HG03103 (cell line): ENCODE measurements at regions not wholly inside any gene's neighbourhood (a gene's known extent, or its start where the extent isn't known, plus 50 kb on each side); places are given as distances from the start of the nearest gene placed in this dataset.

Experiments
- ATAC-seq: cut with Tn5 transposase; IDR thresholded peaks from one replicate; pipeline ENCODE4 v1.9.1; 2021; ENCODE audit warnings: low read depth; ENCODE audit not compliant: unreplicated experiment

DNA sequence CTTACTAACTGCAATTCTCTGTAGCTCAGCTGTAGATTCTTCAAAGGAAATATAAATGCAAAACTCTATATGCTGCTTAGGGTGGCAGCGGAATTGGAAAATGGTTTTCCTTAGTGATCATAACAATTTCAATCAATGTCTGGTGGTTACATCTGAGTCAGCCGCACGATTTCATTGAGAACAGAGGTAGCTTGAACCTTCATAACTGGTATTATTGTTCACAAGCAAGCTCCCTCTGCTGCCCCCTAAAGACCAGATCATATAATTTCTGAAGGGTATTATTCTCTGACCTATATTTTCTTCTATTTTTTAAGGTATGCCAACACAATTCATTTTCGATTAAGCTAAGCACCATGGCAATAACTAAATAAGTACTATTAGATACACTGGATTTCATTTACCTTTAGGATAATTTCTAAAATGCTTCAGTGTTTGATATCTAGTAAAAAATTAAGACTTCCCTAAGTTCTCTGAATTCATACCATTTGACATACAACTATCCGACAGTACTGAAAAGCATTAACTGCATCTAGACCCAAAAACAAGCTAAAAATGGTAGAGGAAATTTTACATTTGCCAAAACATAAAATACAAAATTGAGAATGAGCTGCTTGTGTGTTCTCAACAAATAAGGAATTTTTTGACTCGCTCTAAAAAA is 181.1 kb upstream of the SPEF2 start:
- ATAC-seq: no peak

DNA sequence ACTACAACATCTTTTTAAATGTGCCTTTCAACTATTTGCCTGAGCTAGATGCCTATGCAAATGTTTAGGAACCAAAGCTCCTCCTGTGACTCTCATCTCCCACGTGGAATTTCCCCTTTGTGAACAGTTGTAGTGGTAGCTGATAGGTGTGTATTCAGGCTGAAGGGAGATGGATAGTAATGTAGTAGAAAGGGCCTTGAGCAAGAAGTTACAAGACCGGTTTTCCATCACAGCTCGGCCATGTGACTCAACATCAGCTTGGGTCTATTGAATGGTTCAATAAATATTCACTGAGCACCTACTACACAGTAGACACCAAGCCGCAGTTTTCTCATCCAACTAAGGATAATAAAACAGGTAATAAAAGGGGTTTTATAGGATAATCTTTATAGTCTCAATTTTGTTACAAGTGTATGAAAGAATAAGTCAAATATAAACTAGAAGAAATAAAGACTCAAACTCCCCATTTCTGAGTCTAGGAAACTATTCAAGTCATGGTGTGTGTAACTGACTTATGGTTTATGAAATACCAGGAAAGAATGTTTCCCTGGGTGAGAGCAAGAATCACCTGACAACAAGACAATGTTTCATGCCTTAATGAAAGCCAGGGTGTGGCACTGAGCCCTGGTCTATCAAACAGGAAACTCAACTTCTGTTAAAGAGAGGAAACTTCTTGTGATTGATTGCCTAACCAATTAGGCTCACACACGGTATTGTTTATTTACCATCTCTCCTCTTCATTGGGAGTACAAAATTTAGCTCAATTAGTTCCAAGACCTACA is 187.1 kb upstream of the SPEF2 start:
- no peak for ATAC-seq

DNA sequence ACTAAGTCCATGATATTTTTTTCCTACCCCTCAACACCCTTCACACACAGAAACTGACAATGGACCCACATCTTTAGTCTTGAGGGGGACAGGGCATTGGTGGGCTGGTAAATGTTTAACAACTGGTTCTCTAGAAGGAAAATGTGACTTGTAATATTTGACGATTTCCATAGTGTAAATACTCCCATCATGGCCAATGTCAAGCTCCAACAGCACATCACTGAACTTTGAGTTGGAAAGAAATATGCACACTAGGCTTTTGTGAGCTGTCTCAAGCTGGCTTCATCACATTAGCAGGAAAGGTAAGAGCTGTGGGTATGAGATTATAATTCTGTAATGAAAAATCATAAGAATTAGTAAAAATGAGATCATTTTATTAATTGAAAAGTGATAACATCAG is 189.9 kb upstream of the PRLR start:
- no peak for ATAC-seq

DNA sequence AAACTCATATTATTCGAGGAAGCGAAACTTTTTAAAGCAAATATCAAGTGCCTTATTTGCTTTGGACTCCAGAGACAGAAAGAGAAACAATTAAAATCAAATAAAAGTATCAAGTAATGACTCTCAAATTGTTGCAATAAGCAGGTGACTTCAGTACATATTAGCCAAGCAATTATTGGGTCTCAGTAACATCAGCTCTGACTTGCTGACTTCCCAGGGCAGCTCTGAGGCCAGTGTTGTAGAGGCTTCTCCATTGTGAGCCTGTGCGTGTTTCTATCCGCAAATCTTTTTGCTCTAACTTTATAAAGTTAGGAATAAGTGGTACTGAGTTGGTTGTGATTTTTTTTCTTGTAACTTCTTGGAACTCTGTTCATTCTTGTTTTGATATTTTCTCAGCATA is 186.8 kb upstream of the PRLR start:
- no peak for ATAC-seq

DNA sequence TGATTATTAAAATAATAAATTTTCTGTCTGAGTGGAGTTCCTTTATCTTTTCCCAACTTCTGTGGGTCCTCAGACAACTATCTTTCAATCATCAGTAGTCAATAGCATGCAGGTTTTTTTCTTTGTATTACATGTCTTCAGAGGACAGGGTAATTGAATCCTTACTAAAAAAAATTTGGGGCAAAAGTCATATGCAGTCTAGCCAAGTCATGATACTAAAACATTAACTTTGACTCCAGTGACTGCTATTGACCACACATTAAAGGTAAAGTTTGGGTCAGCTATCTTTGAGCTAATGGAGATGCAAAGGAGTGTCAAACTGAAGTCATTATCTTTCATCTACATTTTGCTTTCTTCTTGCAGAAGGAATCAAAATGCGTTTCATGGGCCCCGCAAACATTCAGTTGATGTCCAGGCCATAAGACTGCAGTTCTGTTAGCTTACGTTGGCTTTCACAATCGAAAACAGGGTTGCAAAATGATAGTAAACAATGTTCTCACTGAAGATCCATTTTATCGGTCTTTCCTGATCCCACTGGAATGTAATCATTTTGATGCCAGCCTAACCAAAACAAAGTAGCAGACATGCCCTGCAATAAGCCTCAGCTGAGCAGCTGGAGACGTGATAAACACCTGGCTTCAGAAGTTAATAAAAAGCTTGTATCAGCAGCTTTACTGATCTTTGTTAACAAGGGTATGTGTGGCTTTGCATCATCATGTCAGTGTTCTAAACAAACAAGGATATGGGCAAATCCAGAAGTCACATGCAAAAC is 186.1 kb upstream of the PRLR start:
- ATAC-seq: no peak

DNA sequence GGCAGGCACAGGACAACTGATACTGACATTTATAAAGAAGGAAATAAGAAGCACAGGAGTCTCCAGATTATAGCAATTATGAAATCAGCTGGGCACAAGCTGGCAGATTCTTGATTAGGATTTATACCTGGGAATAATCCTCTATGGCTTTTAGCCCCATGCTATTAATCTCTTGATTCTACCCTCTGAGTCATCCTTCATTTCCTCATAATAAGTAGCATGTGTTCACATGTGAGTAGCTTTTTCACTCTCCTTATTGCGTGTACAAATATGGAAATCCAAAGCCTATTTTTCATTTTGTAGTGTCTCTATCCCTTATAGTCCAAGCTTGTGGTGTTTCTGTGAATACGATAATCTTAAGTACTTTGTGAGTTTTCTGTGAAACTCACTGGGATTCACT is 185.0 kb upstream of the PRLR start:
- ATAC-seq: no peak

DNA sequence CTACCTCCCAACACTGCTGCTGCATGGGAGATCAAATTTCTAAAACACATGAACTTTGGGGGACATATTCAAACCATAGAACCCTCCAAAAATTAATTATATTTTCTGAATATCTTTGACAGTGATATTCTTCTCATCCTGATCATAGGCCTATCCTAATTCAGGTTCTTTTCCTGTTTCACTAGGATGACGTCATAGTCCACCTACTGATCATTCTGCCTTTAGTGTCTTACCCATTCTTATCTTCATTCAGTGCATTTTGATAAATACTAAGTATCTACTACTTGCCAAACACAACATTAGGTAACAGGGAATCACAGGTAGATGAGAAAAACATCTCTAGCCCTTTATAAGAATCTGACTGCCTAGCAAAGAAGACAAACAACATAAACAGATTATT is 179.1 kb upstream of the PRLR start:
- ATAC-seq: no peak

DNA sequence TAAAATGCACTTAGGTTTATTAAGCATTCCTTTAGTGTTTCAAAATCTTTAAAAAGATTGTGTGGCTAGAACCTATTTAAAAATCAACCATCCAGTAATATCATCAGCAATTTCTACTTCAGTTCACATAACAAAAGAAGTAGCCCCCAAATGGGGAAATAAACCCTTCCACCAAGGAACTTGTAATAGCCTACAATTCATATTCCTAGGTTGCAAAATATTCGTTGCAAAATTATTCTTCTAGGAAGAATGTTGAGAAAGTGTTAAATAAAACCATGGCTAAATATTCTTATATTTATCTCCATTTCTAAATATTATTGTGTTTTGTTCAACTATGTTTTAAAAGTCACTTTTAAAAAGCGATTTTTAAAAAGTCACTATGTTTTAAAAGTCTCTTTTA is 177.9 kb upstream of the PRLR start:
- no peak for ATAC-seq

DNA sequence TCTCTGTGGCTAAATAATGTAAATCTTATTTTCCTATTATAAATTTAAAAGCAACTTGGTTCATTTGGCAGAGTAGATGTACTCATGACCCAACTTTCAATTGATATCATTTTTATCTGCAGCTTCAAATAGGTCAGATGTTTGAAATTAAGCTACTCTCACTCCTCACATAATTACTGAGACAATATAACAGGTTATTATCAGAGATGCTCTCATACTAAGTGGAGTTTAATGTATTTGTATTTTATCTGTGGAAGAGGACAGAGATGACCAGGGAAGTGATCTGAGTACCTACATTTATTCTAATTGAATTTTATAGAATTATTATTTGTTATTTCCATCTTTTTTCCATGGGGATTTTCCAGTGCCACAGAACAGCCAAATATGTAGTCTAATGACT is 177.4 kb upstream of the PRLR start:
- no peak for ATAC-seq

DNA sequence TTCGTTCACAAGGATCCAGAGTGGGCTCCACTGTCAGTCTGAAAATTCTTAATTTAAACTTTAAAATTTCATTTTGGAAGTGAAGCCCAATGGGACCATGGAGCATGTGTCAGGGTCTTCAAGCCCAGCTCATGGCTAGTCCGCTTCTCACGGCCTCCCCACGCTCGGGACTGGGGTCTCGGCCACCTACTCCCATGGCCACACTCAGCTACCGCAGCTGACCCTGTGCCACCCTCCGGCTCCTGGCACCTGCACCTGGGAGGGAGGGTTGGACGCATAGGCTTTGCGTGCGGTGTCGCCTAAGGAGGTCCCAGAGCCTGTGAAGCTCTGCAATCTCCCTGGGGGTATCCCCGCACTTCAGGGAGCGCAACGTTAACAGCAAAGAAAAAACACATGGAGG is 175.7 kb upstream of the PRLR start:
- no peak for ATAC-seq

DNA sequence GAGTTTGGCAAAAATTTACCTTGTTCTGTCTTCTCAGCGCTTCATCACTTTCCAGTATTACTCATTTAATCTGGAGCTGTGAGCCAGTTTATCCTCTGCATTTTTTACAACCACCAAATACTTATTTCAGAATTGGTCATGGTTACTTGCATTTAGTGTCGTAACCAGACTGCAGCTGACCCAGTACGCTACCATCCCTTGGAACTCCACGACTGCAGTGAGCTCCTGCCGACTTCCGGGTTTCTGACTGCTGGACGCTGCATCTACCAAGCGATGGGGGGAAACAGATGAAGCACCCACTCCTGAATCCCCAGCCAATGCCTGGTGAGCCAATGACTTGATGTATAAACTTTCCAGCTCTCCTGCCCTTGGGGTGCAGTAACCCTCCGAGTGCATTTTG is 174.4 kb upstream of the PRLR start:
- no peak for ATAC-seq

DNA sequence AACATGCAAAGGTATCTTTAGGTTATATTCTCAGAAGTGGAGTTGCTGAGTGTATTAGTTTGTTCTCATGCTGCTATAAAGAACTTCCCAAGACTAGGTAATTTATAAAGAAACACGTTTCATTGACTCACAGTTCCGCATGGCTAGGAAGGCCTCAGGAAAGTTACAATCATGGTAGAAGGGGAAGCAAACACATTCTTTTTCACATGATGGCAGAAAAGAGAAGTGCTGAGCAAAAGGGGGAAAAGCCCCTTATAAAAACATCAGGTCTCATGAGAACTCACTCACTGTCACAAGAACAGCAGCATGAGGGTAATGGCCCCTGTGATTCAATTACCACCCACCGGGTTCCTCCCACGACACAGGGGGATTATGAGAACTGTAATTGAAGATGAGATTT is 163.6 kb upstream of the PRLR start:
- ATAC-seq: no peak

DNA sequence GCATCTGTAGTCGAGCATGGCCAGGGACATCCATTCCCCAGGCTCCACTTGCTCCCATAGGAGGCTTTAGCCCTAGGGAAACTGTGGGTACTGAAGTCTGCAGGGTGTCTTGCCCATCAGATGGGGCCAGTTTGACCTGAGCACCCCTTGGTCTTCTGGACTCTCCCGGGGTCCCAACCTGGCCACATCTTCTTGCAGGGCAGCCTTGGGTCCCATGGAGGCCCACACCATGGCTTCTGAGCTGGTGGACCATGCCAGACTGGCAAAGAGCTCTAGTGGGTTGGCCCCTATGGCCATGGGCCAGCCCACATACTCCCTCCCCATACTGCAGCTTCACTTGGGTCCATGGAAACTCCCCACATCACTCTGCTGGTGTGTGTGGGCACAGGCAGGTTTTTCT is 154.4 kb upstream of the PRLR start:
- ATAC-seq: no peak

DNA sequence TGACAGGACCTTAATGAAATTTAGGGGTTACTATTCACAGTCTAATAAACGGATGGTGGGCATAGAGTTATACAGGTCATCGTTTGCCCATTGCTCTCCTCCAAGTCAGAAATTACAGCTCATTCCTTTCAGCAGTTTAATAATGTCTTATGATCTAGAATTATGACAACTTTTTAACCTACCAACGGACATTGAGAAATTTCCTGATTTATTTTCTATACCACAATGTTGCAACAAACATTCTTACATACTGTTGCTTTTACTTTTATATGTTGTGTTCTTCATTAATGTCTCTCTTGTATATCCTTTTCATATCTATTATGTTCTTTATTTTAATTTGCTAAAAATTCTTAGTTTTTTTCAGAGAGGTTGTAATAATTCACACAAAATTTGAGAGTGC is 152.8 kb upstream of the PRLR start:
- no peak for ATAC-seq

DNA sequence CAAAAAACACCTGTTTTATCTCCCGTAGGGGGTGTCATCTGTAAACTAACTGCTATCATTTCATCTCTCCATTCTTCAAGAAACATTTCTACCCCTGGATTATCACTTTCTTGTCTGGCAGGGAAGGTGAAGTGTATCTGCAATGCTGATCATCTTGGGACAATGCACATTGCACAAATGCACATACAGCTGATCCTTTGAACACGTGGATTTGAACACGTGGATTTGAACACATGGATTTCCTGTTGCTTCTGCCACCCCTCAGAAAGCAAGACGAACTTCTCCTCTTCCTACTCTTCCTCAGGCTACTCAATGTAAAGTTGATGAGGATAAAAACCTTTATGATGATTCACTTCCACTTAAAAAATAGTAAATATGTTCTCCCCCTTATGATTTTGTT is 147.4 kb upstream of the PRLR start:
- no peak for ATAC-seq

DNA sequence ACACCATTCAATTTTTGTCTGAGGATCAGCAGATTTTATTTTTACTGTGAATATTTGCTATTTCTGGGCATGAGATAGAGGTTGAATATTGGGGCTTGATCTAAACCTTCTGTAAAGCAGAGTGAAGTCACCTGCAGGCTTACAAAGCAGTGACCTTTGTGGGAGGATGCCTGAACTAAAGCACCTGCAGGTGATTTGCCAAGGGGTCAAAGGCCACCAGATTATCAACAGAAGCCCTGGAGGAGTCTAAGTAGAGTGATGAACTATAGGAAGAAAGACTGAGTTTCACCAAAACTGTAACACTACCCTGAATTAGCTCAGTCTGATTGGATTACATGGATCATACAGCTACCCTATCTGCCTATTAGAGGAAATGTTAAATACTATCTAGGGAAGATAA is 144.3 kb upstream of the PRLR start:
- no peak for ATAC-seq

DNA sequence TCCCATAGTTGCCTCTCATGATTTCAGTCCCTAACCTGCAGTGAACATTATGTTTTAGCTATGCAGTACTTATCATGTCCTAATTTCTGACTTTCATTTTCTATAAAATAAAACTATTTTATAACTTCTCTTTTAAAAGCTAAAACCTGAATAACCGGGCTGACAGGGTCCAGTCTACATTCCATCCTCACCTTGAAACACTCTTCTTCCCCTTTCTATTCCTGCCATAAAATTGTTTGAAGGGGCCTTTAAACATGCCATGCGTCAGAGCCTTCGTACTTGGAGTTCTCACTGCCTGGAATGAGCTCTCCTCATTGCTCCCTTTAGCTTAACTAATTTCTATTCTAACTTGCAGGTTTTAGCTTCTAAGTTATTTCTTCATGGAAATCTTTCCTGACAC is 143.0 kb upstream of the PRLR start:
- no peak for ATAC-seq

DNA sequence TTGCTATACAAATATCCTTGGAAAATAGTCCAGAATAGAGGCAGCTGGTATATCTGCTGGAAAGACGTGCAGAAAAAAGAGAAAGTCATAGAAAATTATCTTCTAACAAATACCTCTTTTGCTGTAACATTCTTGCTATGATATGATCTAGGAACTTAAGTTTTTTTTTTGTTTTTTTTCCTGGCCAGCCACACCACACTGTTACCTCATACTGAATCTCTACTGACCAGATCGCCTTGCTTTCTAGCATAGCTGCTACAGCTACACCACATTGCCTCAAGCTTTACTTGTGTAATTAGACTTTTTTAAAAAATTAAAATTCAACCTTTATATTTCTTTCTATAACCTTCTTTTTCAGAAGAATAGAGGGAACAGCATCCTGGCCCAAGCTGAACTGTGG is 142.2 kb upstream of the PRLR start:
- ATAC-seq: no peak

DNA sequence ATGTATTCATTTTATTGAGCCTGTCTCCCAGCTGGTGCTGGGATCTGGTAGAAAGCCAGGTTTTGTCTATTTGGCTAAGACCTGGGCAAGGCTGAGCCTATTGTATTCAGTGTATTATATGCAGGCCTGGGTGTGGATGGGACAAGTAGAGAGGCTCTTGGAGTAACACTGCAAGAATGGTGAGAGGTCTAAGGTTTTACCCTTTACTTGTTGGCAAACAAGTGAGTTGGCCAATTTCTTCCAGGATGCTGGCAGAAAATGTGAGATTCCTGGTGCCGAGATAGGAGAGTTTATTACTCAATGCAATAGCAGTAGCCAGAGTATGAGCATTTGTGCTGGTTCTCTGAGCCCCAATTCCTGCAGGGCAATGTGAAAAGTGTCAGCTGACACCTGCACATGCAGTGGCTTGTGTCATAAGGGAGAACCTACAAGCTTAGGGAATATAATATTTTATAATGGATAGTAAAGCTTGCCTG is 141.7 kb upstream of the PRLR start:
- no peak for ATAC-seq

DNA sequence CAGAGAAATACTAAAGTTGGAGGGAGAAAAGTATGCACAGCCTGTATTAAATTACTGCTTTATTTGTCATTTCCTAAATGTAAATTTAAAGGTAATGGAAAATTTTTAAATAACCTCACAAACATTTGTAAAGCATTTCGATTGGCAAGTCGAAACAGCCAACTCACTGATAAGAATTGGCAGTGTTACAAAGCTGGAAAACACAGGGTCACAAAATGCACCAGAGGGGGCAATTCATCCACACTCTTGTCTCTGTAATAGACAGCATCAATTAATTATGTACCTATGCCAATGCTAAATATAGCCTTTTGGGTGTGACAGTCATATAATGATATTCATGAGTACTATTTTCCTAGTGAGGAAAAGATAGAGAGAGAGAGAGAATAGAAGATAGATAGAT is 140.6 kb upstream of the PRLR start:
- ATAC-seq: no peak

DNA sequence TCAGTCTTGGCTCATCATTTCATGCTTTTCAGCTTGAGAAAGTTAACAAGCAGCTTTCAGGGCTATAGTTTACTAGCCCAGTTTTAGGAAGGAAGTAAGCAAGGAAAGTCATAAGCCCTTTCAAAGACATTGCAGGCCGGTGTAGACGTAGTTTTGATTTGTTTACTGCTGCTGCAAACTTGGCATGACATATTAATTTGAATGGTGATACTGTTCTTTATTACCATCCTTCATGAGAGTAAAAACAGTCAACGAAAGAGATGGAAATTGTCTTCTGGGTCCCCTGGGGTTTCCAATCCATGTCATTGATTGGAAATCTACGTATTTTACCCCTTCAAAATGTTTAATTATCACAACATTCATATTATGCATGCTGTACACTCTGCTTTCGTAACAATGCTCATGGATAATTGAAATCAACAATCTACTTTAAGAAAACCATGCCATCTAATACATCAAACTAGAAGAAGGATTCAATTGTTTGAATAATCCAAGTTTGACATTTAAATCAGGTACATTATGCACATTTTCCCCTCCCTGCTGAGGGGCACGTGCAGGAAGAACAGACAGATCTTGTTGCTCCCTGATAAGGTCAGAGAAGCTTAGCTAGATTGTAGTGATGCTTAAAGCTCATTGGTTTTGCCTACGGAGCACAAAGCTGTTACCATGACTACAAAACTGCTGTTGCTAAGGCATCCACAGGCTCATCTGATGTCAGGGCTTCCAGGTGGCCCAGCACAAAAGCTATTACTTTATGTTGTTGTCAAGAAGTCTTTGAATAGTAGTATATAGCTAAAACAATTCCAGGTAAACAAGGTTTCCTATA is 139.9 kb upstream of the PRLR start:
- no peak for ATAC-seq
